ENCODE measurements at regions not wholly inside any gene's neighbourhood (a gene's known extent, or its start where the extent isn't known, plus 50 kb on each side); places are given as distances from the start of the nearest gene placed in this dataset.
"Not testable (repeated sequence)": the region's sequence is repeated elsewhere in the genome, so short reads cannot be mapped to it uniquely, and the experiment has no call there.

DNA sequence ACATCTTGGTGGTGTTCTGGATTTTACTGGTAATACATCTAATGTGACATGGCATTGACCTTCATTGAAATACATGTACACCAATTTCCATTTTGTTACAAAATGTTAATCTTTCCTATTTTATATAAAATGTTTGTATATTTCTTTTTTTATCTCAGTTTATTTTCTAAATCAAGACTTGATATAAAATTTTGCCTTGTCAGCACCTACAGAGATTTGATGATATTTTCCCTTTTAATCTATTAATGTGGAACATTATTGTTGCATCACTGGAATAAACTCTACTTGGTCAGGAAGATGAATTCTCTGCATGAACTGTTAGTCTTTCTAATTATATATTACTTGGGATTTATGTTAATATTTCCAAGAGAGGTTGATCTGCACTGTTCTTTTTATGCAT lies 294.0 kb upstream of the ETAA1 start:
- peaks cover 0 to 3% (median 0%) of the 10 kb centered on the region in 5 donors for H3K27me3 Mint-ChIP-seq
- Histone ChIP-seq H3K36me3 (ENCODE audit: control insufficient read depth in 2 of 3, insufficient read depth in 3 of 3, low read length in 3 of 3) (no peaks in the 10 kb centered on the region), H3K27ac (ENCODE audit: low read depth, low read length) (no peak overlapping the region), H3K9me3 (ENCODE audit: control insufficient read depth in 2 of 3, low read length in 3 of 3) (peaks cover 0 to 6% (median 0%) of the 10 kb centered on the region in 3 experiments), H3K27me3 (ENCODE audit: control insufficient read depth in 2 of 2, insufficient read depth in 2 of 2, low read length in 2 of 2) (no peaks in the 10 kb centered on the region), H3K4me1 (ENCODE audit: control insufficient read depth in 2 of 2, insufficient read depth in 2 of 2, low read length in 2 of 2) (no peaks in the 10 kb centered on the region), H3K4me3 (ENCODE audit: low read length) (no peak overlapping the region)
- intact Hi-C loops (cut with micrococcal nuclease), result no loop called here
- ATAC-seq, result no peak
- CTCF ChIA-PET, result no interaction called here
- H3K36me3 Mint-ChIP-seq, result no peaks in the 10 kb centered on the region
- no peak overlapping the region for H3K4me3 Mint-ChIP-seq
- H3K27ac Mint-ChIP-seq, result no peak overlapping the region
- H3K9me3 Mint-ChIP-seq, result peaks cover 3 to 38% (median 16%) of the 10 kb centered on the region in 11 donors
- DNase-seq, result no peak
- POLR2A ChIA-PET, result no interaction called here
- H3K4me1 Mint-ChIP-seq, result no peaks in the 10 kb centered on the region

DNA sequence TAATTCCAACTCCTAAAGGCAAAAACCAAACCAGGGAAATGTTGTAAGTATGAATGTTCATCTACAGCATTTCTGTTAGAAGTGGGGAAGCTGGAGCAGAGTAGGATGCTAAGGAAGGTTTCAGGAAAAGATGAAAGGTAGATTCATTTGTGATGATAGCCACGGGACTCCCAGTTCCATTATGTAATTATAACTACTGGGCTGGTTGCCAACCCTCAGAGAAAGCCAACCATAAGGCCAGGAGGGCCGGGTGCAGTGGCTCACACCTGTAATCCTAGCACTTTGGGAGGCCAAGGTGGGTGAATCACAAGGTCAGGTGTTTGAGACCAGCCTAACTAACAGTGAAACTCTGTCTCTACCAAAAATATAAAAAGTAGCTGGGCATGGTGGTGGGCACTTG lies 288.9 kb upstream of the ETAA1 start:
- ChIA-PET POLR2A (no interaction called here), CTCF (no interaction called here)
- no peak for ATAC-seq
- peaks cover 0 to 6% (median 0%) of the 10 kb centered on the region in 3 experiments for H3K9me3 ChIP-seq (ENCODE audit: control insufficient read depth in 2 of 3, low read length in 3 of 3)
- Mint-ChIP-seq H3K4me1 (no peaks in the 10 kb centered on the region), H3K27me3 (peaks cover 0 to 5% (median 0%) of the 10 kb centered on the region in 5 donors), H3K27ac (no peak overlapping the region), H3K9me3 (peaks cover 3 to 31% (median 16%) of the 10 kb centered on the region in 11 donors), H3K36me3 (no peaks in the 10 kb centered on the region), H3K4me3 (no peak overlapping the region)
- no peak overlapping the region for H3K4me3 ChIP-seq (ENCODE audit: low read length)
- no peak for DNase-seq
- intact Hi-C loops (cut with micrococcal nuclease), result no loop called here
- no peak overlapping the region for H3K27ac ChIP-seq (ENCODE audit: low read depth, low read length)
- no peaks in the 10 kb centered on the region for H3K36me3 ChIP-seq (ENCODE audit: control insufficient read depth in 2 of 3, insufficient read depth in 3 of 3, low read length in 3 of 3)
- H3K4me1 ChIP-seq (ENCODE audit: control insufficient read depth in 2 of 2, insufficient read depth in 2 of 2, low read length in 2 of 2), result no peaks in the 10 kb centered on the region
- H3K27me3 ChIP-seq (ENCODE audit: control insufficient read depth in 2 of 2, insufficient read depth in 2 of 2, low read length in 2 of 2), result no peaks in the 10 kb centered on the region

DNA sequence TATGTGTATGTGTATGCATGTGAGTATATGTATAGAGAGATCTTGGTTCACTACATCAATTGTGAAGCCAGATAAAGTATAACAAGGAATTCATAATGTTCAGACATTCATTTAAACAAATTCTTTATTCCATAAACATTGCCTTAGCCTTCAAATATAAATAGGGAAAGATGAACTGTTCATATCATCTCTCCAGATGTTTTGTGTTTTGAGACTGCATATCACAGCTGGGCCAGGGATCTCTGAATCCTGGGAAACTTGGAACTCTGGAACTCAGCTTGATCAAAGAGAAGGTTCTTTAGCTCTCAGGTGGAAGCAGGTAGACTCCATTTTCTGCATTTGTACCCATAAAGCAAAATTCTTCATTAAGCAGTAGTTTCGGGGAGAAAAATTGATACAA lies 272.6 kb upstream of the ETAA1 start:
- no peaks in the 10 kb centered on the region for H3K9me3 ChIP-seq (ENCODE audit: control insufficient read depth in 2 of 3, low read length in 3 of 3)
- CTCF ChIA-PET, result no interaction called here
- no peaks in the 10 kb centered on the region for H3K4me1 Mint-ChIP-seq
- POLR2A ChIA-PET, result no interaction called here
- no peak overlapping the region for H3K4me3 Mint-ChIP-seq
- H3K27me3 ChIP-seq (ENCODE audit: control insufficient read depth in 2 of 2, insufficient read depth in 2 of 2, low read length in 2 of 2), result no peaks in the 10 kb centered on the region
- no peaks in the 10 kb centered on the region for H3K4me1 ChIP-seq (ENCODE audit: control insufficient read depth in 2 of 2, insufficient read depth in 2 of 2, low read length in 2 of 2)
- ATAC-seq (no peak), DNase-seq (no peak)
- no peaks in the 10 kb centered on the region for H3K27me3 Mint-ChIP-seq
- no peaks in the 10 kb centered on the region for H3K36me3 Mint-ChIP-seq
- no peak overlapping the region for H3K27ac ChIP-seq (ENCODE audit: low read depth, low read length)
- H3K9me3 Mint-ChIP-seq, result peaks cover 0 to 8% (median 5%) of the 10 kb centered on the region in 11 donors
- no peak overlapping the region for H3K27ac Mint-ChIP-seq
- intact Hi-C loops (cut with micrococcal nuclease), result no loop called here
- H3K4me3 ChIP-seq (ENCODE audit: low read length), result no peak overlapping the region
- H3K36me3 ChIP-seq (ENCODE audit: control insufficient read depth in 2 of 3, insufficient read depth in 3 of 3, low read length in 3 of 3), result no peaks in the 10 kb centered on the region

DNA sequence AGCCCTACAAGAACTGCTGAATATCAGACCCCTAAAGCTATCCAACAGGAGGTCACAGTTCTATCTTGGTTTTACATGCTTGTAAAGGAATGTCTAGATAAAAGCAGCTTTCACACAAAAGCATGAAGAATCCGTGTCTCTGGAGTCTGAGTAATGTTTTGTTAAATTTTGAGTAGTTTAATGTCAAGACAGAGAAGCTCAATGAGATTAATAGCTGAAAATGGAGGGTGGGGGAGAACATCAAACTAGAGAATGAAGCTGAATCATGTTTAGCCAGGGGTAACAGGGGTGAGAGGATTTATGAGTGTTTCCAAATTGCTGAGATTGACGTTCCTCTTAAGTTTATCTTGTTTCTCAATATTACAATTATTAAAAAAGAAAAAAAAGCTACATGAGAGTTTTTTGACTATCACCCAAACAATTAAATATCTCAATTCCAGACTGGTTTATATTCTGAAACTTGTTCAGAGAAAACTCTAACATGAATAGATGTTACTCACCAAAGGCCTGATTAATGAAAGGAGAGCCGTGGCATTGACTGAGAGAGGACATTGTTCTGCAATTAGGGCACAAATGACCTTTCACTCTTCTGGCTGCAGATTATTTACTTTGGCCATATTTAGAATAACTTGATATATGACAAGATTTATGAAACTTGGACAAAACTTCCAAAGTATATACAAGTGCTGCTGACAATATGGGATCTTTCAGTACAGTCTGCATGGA lies 266.4 kb upstream of the ETAA1 start:
- no peaks in the 10 kb centered on the region for H3K9me3 ChIP-seq (ENCODE audit: control insufficient read depth in 2 of 3, low read length in 3 of 3)
- no peak overlapping the region for H3K4me3 ChIP-seq (ENCODE audit: low read length)
- ChIA-PET POLR2A (no interaction called here), CTCF (interaction anchor here (0.6 kb wide), 1 partner anchor 1946 kb away, joined by 3 read pairs; no protein-coding TSS in a partner anchor)
- DNase-seq, result no peak
- H3K36me3 ChIP-seq (ENCODE audit: control insufficient read depth in 2 of 3, insufficient read depth in 3 of 3, low read length in 3 of 3), result no peaks in the 10 kb centered on the region
- H3K27ac ChIP-seq (ENCODE audit: low read depth, low read length), result no peak overlapping the region
- no peaks in the 10 kb centered on the region for H3K27me3 ChIP-seq (ENCODE audit: control insufficient read depth in 2 of 2, insufficient read depth in 2 of 2, low read length in 2 of 2)
- Mint-ChIP-seq H3K27me3 (no peaks in the 10 kb centered on the region), H3K36me3 (no peaks in the 10 kb centered on the region), H3K27ac (no peak overlapping the region), H3K4me1 (no peaks in the 10 kb centered on the region), H3K9me3 (peaks cover 0 to 5% (median 1%) of the 10 kb centered on the region in 11 donors), H3K4me3 (no peak overlapping the region)
- no peaks in the 10 kb centered on the region for H3K4me1 ChIP-seq (ENCODE audit: control insufficient read depth in 2 of 2, insufficient read depth in 2 of 2, low read length in 2 of 2)
- intact Hi-C loops (cut with micrococcal nuclease), result no loop called here
- ATAC-seq, result no peak

DNA sequence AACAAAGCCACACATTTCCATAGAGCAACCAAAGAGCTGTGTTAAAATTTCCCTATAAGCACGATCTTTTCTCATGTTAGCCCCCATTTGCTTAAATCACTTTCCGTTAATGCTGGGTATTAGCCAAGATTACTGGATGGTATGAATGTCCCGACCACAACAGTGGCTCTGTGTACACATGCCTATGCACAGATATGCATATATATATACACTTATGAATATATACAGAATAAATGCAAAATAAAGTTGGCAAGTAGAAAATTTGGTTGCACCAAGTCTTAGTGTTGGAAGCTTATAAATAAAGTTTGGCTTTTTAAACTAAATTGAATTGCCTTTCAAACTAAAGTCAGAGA lies 265.9 kb upstream of the ETAA1 start:
- Mint-ChIP-seq H3K36me3 (no peaks in the 10 kb centered on the region), H3K4me3 (no peak overlapping the region), H3K27ac (no peak overlapping the region), H3K4me1 (no peaks in the 10 kb centered on the region), H3K9me3 (peaks cover 0 to 5% (median 1%) of the 10 kb centered on the region in 11 donors), H3K27me3 (no peaks in the 10 kb centered on the region)
- ChIA-PET CTCF (no interaction called here), POLR2A (no interaction called here)
- no peak for ATAC-seq
- H3K9me3 ChIP-seq (ENCODE audit: control insufficient read depth in 2 of 3, low read length in 3 of 3), result no peaks in the 10 kb centered on the region
- intact Hi-C loops (cut with micrococcal nuclease), result no loop called here
- no peaks in the 10 kb centered on the region for H3K4me1 ChIP-seq (ENCODE audit: control insufficient read depth in 2 of 2, insufficient read depth in 2 of 2, low read length in 2 of 2)
- H3K27ac ChIP-seq (ENCODE audit: low read depth, low read length), result no peak overlapping the region
- H3K27me3 ChIP-seq (ENCODE audit: control insufficient read depth in 2 of 2, insufficient read depth in 2 of 2, low read length in 2 of 2), result no peaks in the 10 kb centered on the region
- DNase-seq, result no peak
- no peak overlapping the region for H3K4me3 ChIP-seq (ENCODE audit: low read length)
- no peaks in the 10 kb centered on the region for H3K36me3 ChIP-seq (ENCODE audit: control insufficient read depth in 2 of 3, insufficient read depth in 3 of 3, low read length in 3 of 3)

DNA sequence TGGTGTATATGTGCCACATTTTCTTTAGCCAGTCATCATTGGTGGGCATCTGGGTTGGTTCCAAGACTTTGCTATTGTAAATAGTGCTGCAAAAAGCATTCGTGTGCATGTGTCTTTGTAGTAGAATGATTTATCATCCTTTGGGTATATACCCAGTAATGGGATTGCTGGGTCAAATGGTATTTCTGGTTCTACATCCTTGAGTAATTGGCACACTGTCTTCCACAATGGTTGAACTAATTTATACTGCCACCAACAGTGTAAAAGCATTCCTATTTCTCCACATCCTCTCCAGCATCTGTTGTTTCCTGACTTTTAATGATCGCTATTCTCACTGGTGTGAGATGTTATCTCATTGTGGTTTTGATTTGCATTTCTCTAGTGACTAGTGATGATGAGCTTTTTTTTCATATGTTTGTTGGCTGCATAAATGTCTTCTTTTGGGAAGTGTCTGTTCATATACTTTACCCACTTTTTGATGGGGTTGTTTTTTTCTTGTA lies 264.6 kb upstream of the ETAA1 start:
- H3K4me3 ChIP-seq (ENCODE audit: low read length); H3K27ac ChIP-seq (ENCODE audit: low read depth, low read length); H3K4me1 ChIP-seq (ENCODE audit: control insufficient read depth in 2 of 2, insufficient read depth in 2 of 2, low read length in 2 of 2); ATAC-seq; DNase-seq; H3K27me3 Mint-ChIP-seq; H3K9me3 Mint-ChIP-seq; H3K27me3 ChIP-seq (ENCODE audit: control insufficient read depth in 2 of 2, insufficient read depth in 2 of 2, low read length in 2 of 2); H3K4me1 Mint-ChIP-seq; H3K27ac Mint-ChIP-seq; CTCF ChIA-PET; intact Hi-C loops (cut with micrococcal nuclease); H3K36me3 ChIP-seq (ENCODE audit: control insufficient read depth in 2 of 3, insufficient read depth in 3 of 3, low read length in 3 of 3); H3K9me3 ChIP-seq (ENCODE audit: control insufficient read depth in 2 of 3, low read length in 3 of 3); POLR2A ChIA-PET; H3K4me3 Mint-ChIP-seq; H3K36me3 Mint-ChIP-seq: not testable (repeated sequence)

DNA sequence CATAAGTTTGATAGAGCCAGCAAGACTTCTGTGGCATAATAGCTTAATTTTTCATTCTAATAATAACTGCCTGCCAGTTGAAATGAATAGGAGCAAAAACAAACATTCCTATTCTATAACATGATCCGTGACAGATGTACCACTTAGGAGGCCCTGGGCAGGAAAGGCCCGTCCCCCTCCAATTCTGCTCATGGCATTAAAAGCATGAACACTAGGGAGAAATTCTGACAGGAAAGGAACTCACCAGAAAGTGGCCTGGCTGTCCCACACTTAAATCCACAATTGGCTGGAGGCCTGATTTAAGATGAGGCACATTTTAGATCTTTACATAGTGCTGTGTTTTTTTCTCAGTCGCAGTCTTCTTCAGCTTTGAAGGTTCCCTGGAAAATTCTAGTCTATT lies 261.9 kb upstream of the ETAA1 start:
- DNase-seq (no peak), ATAC-seq (no peak)
- Mint-ChIP-seq H3K36me3 (no peaks in the 10 kb centered on the region), H3K4me1 (no peaks in the 10 kb centered on the region), H3K9me3 (peaks cover 0 to 9% (median 2%) of the 10 kb centered on the region in 11 donors), H3K27me3 (peaks cover 0 to 4% (median 0%) of the 10 kb centered on the region in 5 donors), H3K27ac (no peak overlapping the region), H3K4me3 (no peak overlapping the region)
- POLR2A ChIA-PET, result no interaction called here
- Histone ChIP-seq H3K27ac (ENCODE audit: low read depth, low read length) (no peak overlapping the region), H3K36me3 (ENCODE audit: control insufficient read depth in 2 of 3, insufficient read depth in 3 of 3, low read length in 3 of 3) (no peaks in the 10 kb centered on the region), H3K27me3 (ENCODE audit: control insufficient read depth in 2 of 2, insufficient read depth in 2 of 2, low read length in 2 of 2) (no peaks in the 10 kb centered on the region), H3K4me1 (ENCODE audit: control insufficient read depth in 2 of 2, insufficient read depth in 2 of 2, low read length in 2 of 2) (no peaks in the 10 kb centered on the region), H3K4me3 (ENCODE audit: low read length) (no peak overlapping the region), H3K9me3 (ENCODE audit: control insufficient read depth in 2 of 3, low read length in 3 of 3) (no peaks in the 10 kb centered on the region)
- CTCF ChIA-PET, result no interaction called here
- intact Hi-C loops (cut with micrococcal nuclease), result no loop called here
